IMR-90 (cell line): ENCODE measurements at regions not wholly inside any gene's neighbourhood (a gene's known extent, or its start where the extent isn't known, plus 50 kb on each side); places are given as distances from the start of the nearest gene placed in this dataset.

Experiments
- ATAC-seq: fragments of 200-7000 bp; cut with Tn5 transposase; 2 replicates; pipeline ENCODE4 v1.9.1; 2020; ENCODE audit warnings: low read depth, mild to moderate bottlenecking, moderate library complexity
- BruUV-seq: library from RNA; stranded (reverse); fragments of 400-500 nt; replicated peaks from 2 replicates; lab custom pipeline; 2021; lab: Mats Ljungman, UMichigan
- CTCF ChIA-PET: fragments of 300-600 bp; formaldehyde crosslinking; extraction: SDS; loops from one replicate; lab custom pipeline; 2021; ENCODE audit warnings: antibody characterized with exemption; lab: Yijun Ruan, JAX
- POLR2A ChIA-PET: fragments of 300-600 bp; sonication (Branson Sonifier 250); formaldehyde crosslinking; loops from one replicate; lab custom pipeline; 2022; ENCODE audit warnings: antibody characterized with exemption; ENCODE audit not compliant: unreplicated experiment; lab: Charles Lee
- DNase-seq: peaks from one replicate; pipeline ENCODE4 v3.0.0; 2013
- H2AFZ ChIP-seq: replicated peaks from 2 replicates; pipeline ENCODE3; 2013; ENCODE audit warnings: low read length, mild to moderate bottlenecking; ENCODE audit not compliant: poor library complexity
- H2AK5ac ChIP-seq: 2 replicates; pipeline ENCODE4 v1.6.1; 2013; ENCODE audit warnings: low read depth, low read length, inconsistent platforms
- H2AK9ac ChIP-seq: replicated peaks from 2 replicates; pipeline ENCODE3; 2013; ENCODE audit warnings: mild to moderate bottlenecking, low read depth, low read length, moderate library complexity; ENCODE audit not compliant: poor library complexity
- H2BK120ac ChIP-seq: 2 replicates; pipeline ENCODE4 v1.6.1; 2013; ENCODE audit warnings: low read depth, low read length, inconsistent platforms
- H2BK15ac ChIP-seq: 3 replicates; pipeline ENCODE4 v1.6.1; 2013; ENCODE audit warnings: low read depth, low read length, inconsistent platforms
- H2BK20ac ChIP-seq: 2 replicates; pipeline ENCODE4 v1.6.1; 2013; ENCODE audit warnings: low read depth, mild to moderate bottlenecking, inconsistent platforms, low read length, moderate library complexity
- H2BK5ac ChIP-seq: 2 replicates; pipeline ENCODE4 v1.6.1; 2013; ENCODE audit warnings: mild to moderate bottlenecking, low read depth, low read length, inconsistent platforms; ENCODE audit not compliant: poor library complexity, severe bottlenecking
- H3K14ac ChIP-seq: replicated peaks from 2 replicates; pipeline ENCODE4 v1.6.1; 2013; ENCODE audit warnings: low read depth, low read length, inconsistent platforms
- H3K18ac ChIP-seq: 2 replicates; pipeline ENCODE4 v1.6.1; 2013; ENCODE audit warnings: low read depth, low read length, control low read depth
- H3K23ac ChIP-seq: 2 replicates; pipeline ENCODE4 v1.6.1; 2013; ENCODE audit warnings: low read depth, low read length, inconsistent platforms
- H3K27ac ChIP-seq: 2 replicates; pipeline ENCODE4 v1.5.1; 2013; ENCODE audit warnings: mild to moderate bottlenecking, control low read depth, low read length; ENCODE audit not compliant: insufficient read depth
- H3K27me3 ChIP-seq: 2 replicates; pipeline ENCODE4 v1.6.1; 2013; ENCODE audit warnings: low read length; ENCODE audit not compliant: control insufficient read depth, insufficient read depth
- H3K36me3 ChIP-seq: 2 replicates; pipeline ENCODE4 v1.6.1; 2013; ENCODE audit warnings: low read length, mixed read lengths; ENCODE audit not compliant: control insufficient read depth, insufficient read depth
- H3K4ac ChIP-seq: 2 replicates; pipeline ENCODE4 v1.6.1; 2013; ENCODE audit warnings: low read depth, low read length, inconsistent platforms
- H3K4me1 ChIP-seq: 2 replicates; pipeline ENCODE4 v1.6.1; 2013; ENCODE audit warnings: low read length, mixed read lengths; ENCODE audit not compliant: control insufficient read depth, insufficient read depth
- H3K4me2 ChIP-seq: 2 replicates; pipeline ENCODE4 v1.6.1; 2013; ENCODE audit warnings: low read depth, mild to moderate bottlenecking, control low read depth, low read length, moderate library complexity
- H3K4me3 ChIP-seq: 2 replicates; pipeline ENCODE4 v1.5.1; 2013; ENCODE audit warnings: low read depth, mild to moderate bottlenecking, control low read depth, low read length, moderate library complexity; ENCODE audit not compliant: insufficient read depth
- H3K56ac ChIP-seq: 2 replicates; pipeline ENCODE4 v1.6.1; 2013; ENCODE audit warnings: low read length, inconsistent platforms; ENCODE audit not compliant: insufficient read depth; ENCODE audit errors: extremely low read depth
- H3K79me1 ChIP-seq, 2 experiments: 2 replicates each; pipeline ENCODE4 v1.6.1; 2013; ENCODE audit warnings: low read length in 2 of 2, inconsistent platforms in 1 of 2, low read depth in 1 of 2
- H3K9ac ChIP-seq: 2 replicates; pipeline ENCODE4 v1.6.1; 2013; ENCODE audit warnings: low read depth, low read length, control low read depth
- H3K9me1 ChIP-seq: 2 replicates; pipeline ENCODE4 v1.6.1; 2013; ENCODE audit warnings: low read length, inconsistent platforms; ENCODE audit not compliant: insufficient read depth
- H3K9me3 ChIP-seq: 2 replicates; pipeline ENCODE4 v1.6.1; 2013; ENCODE audit warnings: low read length; ENCODE audit not compliant: control insufficient read depth, insufficient read depth
- H4K20me1 ChIP-seq: 2 replicates; pipeline ENCODE4 v1.6.1; 2013; ENCODE audit warnings: low read length, inconsistent platforms; ENCODE audit not compliant: insufficient read depth
- H4K5ac ChIP-seq: 2 replicates; pipeline ENCODE4 v1.6.1; 2013; ENCODE audit warnings: mild to moderate bottlenecking, low read depth, low read length, control low read depth
- H4K8ac ChIP-seq, 2 experiments: 2 replicates each; pipeline ENCODE4 v1.6.1; 2013; ENCODE audit warnings: low read depth in 2 of 2, low read length in 2 of 2, control low read depth in 1 of 2, inconsistent platforms in 1 of 2
- H4K91ac ChIP-seq: 2 replicates; pipeline ENCODE4 v1.6.1; 2013; ENCODE audit warnings: low read depth, low read length, inconsistent platforms; ENCODE audit not compliant: insufficient read depth
- CEBPB ChIP-seq: IDR thresholded peaks from 2 replicates; pipeline ENCODE4 v1.6.1; 2012; ENCODE audit warnings: low read depth, low read length, improper control_type of control experiment
- POLR2A ChIP-seq: IDR thresholded peaks from 2 replicates; pipeline ENCODE4 v1.6.1; 2012; ENCODE audit warnings: mild to moderate bottlenecking, low read depth, low read length
- WGBS, 2 experiments: methylation state at CpG; one replicate each; pipeline versions ENCODE4 v1.1.5 to v1.1.7; 2013; ENCODE audit warnings: missing lambda C conversion rate in 2 of 2; ENCODE audit not compliant: insufficient read length in 1 of 2; ENCODE audit errors: extremely low coverage in 2 of 2; 5-methylcytosine and 5-hydroxymethylcytosine counted together
- dilution Hi-C: fragments of 300-500 bp; cut with HindIII; formaldehyde crosslinking; loops from one replicate; pipeline ENCODE4 v1.14.3; 2018; ENCODE audit warnings: low sequenced_read_pairs; ENCODE audit not compliant: unreplicated experiment
- in situ Hi-C: fragments of 300-500 bp; cut with MboI; formaldehyde crosslinking; loops from 3 replicates; pipeline ENCODE4 v1.14.3; 2019; ENCODE audit warnings: low sequenced_read_pairs, inconsistent platforms, mixed read lengths
- intact Hi-C: fragments of 100-400 bp; cut with micrococcal nuclease; formaldehyde crosslinking; loops from 2 replicates; pipeline ENCODE4 v1.10.0; 2022

GRCh38 chr6:122322824-122323223 is 76.6 kb upstream of the HSF2 start:
- no TSS peak for BruUV-seq
- TF ChIP-seq POLR2A = no peak
- peak; percentile 63 for TF ChIP-seq CEBPB

More at GRCh38 chr6:122322824-122323223, 76.6 kb upstream of the HSF2 start:
- WGBS, 2 experiments = no CpG with 5 or more reads among the region's 3 CpGs
- H3K56ac ChIP-seq = no peak overlapping the region
- no peaks in the 10 kb centered on the region for H3K4me1 ChIP-seq
- no peak overlapping the region for H2AK5ac ChIP-seq
- H3K36me3 ChIP-seq = no peaks in the 10 kb centered on the region
- H3K14ac ChIP-seq = no peak overlapping the region
- ATAC-seq = peak; percentile 46
- no peaks in the 10 kb centered on the region for H4K20me1 ChIP-seq
- no peak overlapping the region for H3K4ac ChIP-seq
- in situ Hi-C loops = no loop called here
- POLR2A ChIA-PET = no interaction called here
- no peak overlapping the region for H4K5ac ChIP-seq
- no peak overlapping the region for H2BK15ac ChIP-seq
- H3K9me1 ChIP-seq = no peaks in the 10 kb centered on the region
- intact Hi-C loops = no loop called here
- H2AFZ ChIP-seq = no peak overlapping the region
- no peak overlapping the region for H2BK5ac ChIP-seq
- no peaks in the 10 kb centered on the region for H3K79me1 ChIP-seq
- DNase-seq = peak; percentile 3
- H3K9ac ChIP-seq = no peak overlapping the region; the same call in 1 of the 2 replicates
- dilution Hi-C loops = no loop called here
- H2BK20ac ChIP-seq = no peak overlapping the region
- H3K27ac ChIP-seq = no peak overlapping the region
- H3K27me3 ChIP-seq = no peaks in the 10 kb centered on the region
- no peak overlapping the region for H2AK9ac ChIP-seq
- H3K4me2 ChIP-seq = peak overlapping the region; percentile 87
- H2BK120ac ChIP-seq = no peak overlapping the region
- no peak overlapping the region for H4K8ac ChIP-seq
- CTCF ChIA-PET = no interaction called here
- no peaks in the 10 kb centered on the region for H3K9me3 ChIP-seq
- H3K18ac ChIP-seq = no peak overlapping the region
- H3K4me3 ChIP-seq = peak overlapping the region; percentile 76; the same call in 1 of the 2 replicates
- H4K91ac ChIP-seq = no peak overlapping the region
- no peak overlapping the region for H3K23ac ChIP-seq
